Forelimb muscle (tissue), 1 donor: ENCODE measurements at regions not wholly inside any gene's neighbourhood (a gene's known extent, or its start where the extent isn't known, plus 50 kb on each side); places are given as distances from the start of the nearest gene placed in this dataset.
"Not testable (repeated sequence)": the region's sequence is repeated elsewhere in the genome, so short reads cannot be mapped to it uniquely, and the experiment has no call there.

Experiments used
- DNase-seq: peaks from one replicate; pipeline ENCODE4 v3.0.0-alpha.2; 2013; ENCODE audit warnings: low read depth

DNA sequence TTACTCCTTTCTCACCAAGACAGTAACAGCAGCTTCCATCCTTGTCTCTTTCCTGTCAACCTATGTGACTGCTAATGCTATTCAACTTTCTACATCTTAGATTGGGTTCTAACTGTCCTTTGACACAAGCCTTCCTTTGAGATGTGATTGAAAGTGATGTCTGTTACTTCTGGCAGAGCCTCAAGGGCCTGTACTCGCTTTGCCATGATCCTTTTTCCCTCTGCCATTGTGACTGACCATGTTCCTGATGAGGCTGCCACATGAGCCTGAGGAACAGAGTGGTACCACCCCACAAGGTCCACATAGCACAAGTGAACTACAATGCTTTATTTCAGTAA lies 138.8 kb upstream of the RAB4A start:
- DNase-seq: no peak

DNA sequence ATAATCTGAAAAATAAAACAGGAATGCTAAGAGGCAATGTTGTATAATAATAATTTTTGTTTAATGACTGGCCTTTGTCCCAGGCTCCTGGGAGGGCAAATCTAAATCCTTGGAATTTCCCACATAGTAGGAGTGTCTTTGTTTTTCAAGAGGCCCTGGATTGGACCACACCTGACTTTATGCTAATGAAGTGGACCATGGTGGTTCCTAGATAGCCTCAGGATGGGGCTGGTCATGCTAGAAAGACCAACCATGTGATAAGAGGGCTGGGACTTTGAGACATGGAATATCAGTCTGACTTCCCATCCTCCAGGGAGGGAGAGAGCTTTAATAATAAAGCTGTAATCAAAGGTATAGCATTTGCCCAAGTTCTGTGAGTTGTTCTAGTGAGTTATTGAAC lies 138.2 kb upstream of the RAB4A start:
- DNase-seq: no peak

- no peak for DNase-seq
Observed at GRCh38 chr1:229133151-229133550, 137.8 kb upstream of the RAB4A start.

DNA sequence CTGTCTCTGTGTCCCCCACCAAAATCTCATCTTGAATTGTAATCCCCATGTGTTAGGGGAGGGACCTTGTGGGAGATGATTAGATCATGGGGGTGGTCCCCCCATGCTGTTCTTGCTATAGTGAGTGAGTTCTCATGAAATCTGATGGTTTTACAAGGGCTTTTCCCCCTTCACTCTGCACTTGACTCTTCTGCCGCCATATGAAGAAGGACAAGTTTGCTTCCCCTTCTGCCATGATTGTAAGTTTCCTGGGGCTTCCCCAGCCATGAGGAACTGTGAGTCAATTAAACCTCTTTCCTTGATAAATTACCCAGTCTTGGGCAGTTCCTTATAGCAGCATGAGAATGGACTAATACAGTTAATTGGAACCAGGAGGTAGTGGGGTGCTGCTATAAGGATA lies 137.1 kb upstream of the RAB4A start:
- DNase-seq: no peak

GRCh38 chr1:229134381-229135217 lies 136.3 kb upstream of the RAB4A start:
- not testable (repeated sequence) for DNase-seq

GRCh38 chr1:229135773-229136172 lies 135.1 kb upstream of the RAB4A start:
- DNase-seq: no peak

GRCh38 chr1:229136822-229137221 lies 134.1 kb upstream of the RAB4A start:
- DNase-seq: no peak

GRCh38 chr1:229137271-229137670 lies 133.6 kb upstream of the RAB4A start:
- no peak for DNase-seq

DNA sequence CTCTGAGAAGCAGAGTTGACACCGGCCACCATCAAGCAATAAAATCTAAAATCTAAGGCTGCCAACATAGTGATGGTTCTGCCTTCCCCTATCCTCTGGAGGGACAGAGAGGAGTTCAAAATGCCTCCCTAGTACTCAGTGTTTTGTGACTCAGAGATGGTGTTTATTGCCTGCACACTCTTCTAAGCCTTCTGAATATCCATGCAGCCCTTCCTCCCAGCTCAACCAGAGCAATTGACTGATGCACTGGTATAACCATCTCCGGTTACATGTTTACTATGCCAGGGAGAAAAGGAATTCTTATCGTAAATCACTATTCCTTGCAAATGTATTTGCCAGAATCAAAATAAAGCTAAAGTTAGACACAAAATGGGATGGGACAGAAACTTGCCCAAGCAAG lies 132.9 kb upstream of the RAB4A start:
- DNase-seq: no peak

DNA sequence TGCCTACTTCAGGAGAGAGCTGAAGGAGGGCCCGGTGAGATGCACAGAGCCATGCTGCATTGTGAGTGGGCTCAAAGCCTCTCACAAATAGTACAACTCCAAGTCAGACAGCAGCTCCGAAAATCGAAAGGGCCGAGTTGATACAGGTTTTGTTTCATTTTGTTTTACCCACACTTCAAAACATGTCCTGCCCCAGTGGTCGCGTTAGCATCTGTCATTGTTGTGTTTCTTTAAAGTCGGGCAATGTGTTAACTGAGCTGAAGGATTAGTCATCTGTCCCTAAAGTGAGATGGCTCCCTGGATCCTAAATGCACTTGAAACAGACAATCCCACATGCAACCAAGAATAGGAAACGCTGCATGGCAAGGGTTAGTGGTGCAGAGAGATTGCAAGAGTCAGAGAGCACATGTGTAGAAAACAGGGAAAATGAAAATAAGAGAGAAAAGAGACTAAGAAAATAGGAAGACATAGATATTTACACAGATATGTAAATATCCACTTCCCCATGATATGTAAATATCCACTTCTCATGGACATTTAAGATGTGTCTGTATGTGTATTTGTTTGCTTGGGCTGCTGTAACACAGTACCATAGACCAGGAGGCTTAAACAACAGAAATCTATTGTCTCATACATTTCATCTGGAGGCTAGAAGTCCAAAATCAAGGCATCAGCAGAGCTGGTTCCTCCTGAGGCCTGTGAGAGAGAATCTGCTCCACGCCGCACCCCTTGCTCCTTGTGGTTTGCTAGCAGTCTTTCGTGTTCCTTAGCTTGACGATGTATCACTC lies 131.4 kb upstream of the RAB4A start:
- DNase-seq: no peak

GRCh38 chr1:229140119-229140396 lies 130.9 kb upstream of the RAB4A start:
- no peak for DNase-seq

- DNase-seq: no peak
Observed at GRCh38 chr1:229141271-229141670, 129.6 kb upstream of the RAB4A start.

GRCh38 chr1:229141689-229142377 lies 129.1 kb upstream of the RAB4A start:
- DNase-seq: no peak

- no peak for DNase-seq
Observed at GRCh38 chr1:229142471-229142870, 128.4 kb upstream of the RAB4A start.

DNA sequence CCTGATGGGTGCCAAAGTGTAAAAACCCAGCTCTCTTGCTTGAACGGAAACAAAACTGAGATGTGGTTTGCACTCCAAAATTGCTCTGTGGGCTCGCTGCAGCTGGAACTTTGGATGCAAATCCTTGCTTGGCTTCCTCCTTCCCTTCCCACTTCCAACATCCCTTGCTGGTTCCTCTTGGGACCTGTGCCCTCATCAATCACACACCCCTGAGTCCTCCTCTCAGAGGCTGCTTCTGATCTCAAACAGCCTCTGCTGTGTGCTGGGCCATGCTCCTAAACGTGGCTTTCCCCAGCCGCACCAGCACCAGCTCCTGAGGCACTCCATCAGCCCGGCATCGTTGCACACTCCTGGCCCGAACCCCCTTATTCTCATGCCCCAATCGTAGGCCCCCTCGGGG lies 124.3 kb upstream of the RAB4A start:
- DNase-seq: no peak

- DNase-seq: no peak
Observed at GRCh38 chr1:229147072-229147471, 123.8 kb upstream of the RAB4A start.

DNA sequence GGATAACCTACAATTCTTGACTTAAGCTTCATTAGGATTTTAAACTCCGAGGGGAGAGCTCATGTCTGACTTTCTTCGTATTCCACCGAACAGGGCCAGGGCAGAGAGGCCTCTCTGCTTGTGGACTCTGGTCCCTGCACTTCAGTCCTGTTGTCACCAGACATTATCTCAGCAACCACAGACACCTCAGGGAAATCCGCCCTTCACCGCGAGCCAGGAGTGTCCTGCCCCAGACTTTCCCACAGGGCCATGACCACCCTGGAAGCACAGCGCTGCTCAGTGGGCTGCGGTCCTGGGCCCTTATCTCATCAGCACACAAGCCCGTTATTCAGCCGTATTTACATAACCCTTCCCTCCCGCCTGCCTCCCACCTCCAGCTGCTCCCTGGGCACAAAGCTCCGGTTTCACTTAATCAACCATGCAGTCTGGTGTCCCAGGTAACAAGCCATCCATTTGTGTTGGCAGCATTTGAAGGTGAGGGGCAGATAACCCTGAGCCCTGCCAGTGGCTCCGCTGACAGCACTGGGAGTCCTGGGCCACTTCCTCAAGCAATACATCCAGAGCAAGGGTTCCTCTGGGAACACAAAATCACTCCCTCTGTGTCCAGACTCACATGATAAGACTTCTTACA lies 122.8 kb upstream of the RAB4A start:
- no peak for DNase-seq

DNA sequence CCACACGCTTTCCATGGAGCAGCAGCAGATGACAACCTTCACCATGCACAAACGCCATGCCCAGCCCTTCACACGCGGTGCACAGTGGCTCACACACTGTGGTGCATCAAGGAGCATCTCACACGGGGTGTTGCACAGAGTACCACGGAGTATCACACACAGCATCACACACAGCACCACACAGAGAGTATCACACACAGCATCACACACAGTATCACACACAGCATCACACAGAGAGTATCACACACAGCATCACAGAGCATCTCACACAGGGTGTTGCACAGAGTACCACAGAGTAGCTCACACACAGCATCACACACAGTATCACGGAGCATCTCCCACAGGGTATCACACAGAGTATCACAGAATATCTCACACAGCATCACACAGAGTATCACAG lies 122.2 kb upstream of the RAB4A start:
- no peak for DNase-seq

GRCh38 chr1:229149435-229149834 lies 121.5 kb upstream of the RAB4A start:
- no peak for DNase-seq

- no peak for DNase-seq
Observed at GRCh38 chr1:229150518-229150917, 120.4 kb upstream of the RAB4A start.

DNA sequence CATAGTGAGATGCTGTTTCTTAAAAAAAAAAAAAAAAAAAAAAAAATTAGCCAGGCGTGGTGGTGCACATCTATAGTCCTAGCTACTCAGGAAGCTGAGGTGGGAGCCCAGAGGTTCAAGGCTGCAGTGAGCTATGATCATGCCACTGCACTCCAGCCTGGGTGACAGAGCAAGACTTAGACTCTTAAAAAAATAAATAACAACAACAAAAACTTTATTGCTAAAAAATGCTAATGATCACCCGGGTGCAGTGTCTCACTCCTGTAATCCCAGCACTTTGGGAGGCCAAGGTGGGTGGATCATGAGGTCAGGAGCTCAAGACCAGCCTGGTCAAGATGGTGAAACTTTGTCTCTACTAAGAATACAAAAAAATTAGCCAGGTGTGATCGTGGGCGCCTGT lies 119.5 kb upstream of the RAB4A start:
- not testable (repeated sequence) for DNase-seq

- no peak for DNase-seq
Observed at GRCh38 chr1:229152311-229152710, 118.6 kb upstream of the RAB4A start.
